PFSK-1 (cell line): ENCODE measurements at regions not wholly inside any gene's neighbourhood (a gene's known extent, or its start where the extent isn't known, plus 50 kb on each side); places are given as distances from the start of the nearest gene placed in this dataset.

ENCODE experiments used
- FOXP2 ChIP-seq: optimal IDR thresholded peaks from 2 replicates; pipeline ENCODE3; 2011; ENCODE audit warnings: borderline replicate concordance, control low read depth, inconsistent platforms; ENCODE audit not compliant: insufficient read depth; ENCODE audit errors: extremely low read length, extremely low read depth
- POLR2AphosphoS5 ChIP-seq: IDR thresholded peaks from 2 replicates; pipeline ENCODE4 v1.6.1; 2012; ENCODE audit warnings: low read depth, mild to moderate bottlenecking, control low read depth, low read length, moderate library complexity
- REST ChIP-seq, 2 experiments: IDR thresholded peaks; 2 replicates each; pipeline versions ENCODE4 v1.6.1 to v1.8.0; 2011 to 2012; ENCODE audit warnings: low read depth in 2 of 2, low read length in 2 of 2, control low read depth in 1 of 2, inconsistent platforms in 1 of 2, mild to moderate bottlenecking in 1 of 2, moderate library complexity in 1 of 2; ENCODE audit not compliant: insufficient read depth in 1 of 2
- SIN3A ChIP-seq: IDR thresholded peaks from 2 replicates; pipeline ENCODE4 v1.6.1; 2012; ENCODE audit warnings: mild to moderate bottlenecking, low read length, moderate library complexity, borderline replicate concordance; ENCODE audit not compliant: insufficient read depth
- TAF1 ChIP-seq: IDR thresholded peaks from 2 replicates; pipeline ENCODE4 v1.6.1; 2012; ENCODE audit warnings: low read length, control low read depth, borderline replicate concordance; ENCODE audit not compliant: insufficient read depth

DNA sequence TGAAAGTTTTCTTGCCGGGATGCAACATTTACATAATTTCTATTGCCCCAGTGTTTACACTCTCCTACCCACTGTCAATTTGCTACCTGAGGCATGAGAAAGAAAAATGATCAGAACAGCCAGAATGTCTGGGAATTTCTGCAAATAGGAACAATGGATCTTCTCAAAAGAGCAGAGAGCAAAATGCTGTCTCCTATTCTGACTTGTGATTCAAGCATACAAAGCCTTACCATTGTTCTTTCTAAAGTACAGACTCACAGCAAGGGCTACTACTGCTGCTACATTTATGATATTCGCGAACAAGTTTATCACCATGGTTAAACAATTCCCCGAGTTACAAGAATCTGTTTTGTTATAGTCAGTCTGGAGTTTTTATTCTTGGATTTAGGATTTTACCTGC is 329.9 kb upstream of the CELF2 start:
- TF ChIP-seq POLR2AphosphoS5 (no peak), TAF1 (no peak), REST (IDR thresholded peaks at IDR 0.05; ENCODE audit: insufficient read depth in 1 of 2, low read depth in 2 of 2, low read length in 2 of 2) (no peak), SIN3A (no peak), FOXP2 (no peak)
